ENCODE measurements at regions not wholly inside any gene's neighbourhood (a gene's known extent, or its start where the extent isn't known, plus 50 kb on each side); places are given as distances from the start of the nearest gene placed in this dataset.

DNA sequence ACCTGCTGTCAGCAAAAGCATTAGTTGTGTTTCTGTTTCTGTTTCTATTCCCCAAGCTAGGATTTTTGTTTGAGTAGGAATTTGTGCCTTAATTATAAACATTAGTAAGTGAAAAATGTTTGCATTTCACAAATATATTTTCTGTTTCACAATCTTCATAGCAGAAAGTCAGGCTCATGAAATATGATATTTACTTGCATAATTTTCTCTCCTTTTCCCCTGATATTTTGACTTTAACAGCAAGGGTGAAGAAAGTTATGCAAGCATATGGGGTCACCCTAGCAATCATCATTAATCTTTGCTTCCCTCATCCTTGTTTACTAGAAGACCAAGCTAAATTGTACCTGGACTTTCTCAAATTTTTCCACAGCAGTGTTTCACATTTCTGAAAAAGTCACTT, 140.3 kb upstream of the SEMA6D start:
- DNase-seq (ENCODE audit: low read depth), result no peak

DNA sequence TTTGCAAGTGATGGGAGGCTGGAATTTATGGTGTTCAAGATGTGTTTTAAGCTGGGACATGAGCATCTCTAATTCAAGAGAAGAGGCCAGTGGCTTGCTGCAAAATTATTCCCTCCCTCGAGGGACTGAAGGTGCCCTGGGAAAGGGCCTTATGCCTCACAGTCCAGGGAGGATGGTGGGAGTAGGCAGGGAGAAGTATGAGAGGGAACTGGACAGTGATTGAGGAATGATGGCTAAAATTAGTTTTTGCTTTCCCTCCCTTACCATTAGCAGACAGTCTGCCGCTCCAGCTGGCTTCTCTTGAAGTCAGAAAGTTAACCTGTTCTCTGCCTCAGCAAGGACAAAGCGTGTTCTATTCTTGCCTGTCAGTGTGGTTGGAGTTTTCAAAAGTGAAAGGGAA, 139.8 kb upstream of the SEMA6D start:
- DNase-seq (ENCODE audit: low read depth), result no peak

DNA sequence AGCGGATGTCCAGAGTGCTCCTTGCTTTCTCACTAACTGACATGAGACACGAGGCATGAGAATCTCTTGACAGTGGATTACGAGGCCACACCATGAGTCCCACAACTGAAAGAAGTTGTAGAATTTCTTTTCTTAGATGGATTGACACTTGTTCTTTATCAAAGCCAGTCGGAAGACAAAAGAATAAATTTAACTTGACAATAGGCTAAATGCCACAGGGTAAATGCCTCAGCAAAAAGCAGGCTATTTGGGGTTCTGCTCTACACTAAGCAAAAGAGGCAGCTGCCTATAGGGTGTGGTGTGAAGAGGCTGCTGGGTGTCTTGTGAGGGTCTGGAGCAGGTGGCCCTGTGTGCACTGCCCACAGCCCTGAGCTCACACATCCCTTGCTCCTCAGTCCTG, 135.1 kb upstream of the SEMA6D start:
- DNase-seq (ENCODE audit: low read depth), result no peak

DNA sequence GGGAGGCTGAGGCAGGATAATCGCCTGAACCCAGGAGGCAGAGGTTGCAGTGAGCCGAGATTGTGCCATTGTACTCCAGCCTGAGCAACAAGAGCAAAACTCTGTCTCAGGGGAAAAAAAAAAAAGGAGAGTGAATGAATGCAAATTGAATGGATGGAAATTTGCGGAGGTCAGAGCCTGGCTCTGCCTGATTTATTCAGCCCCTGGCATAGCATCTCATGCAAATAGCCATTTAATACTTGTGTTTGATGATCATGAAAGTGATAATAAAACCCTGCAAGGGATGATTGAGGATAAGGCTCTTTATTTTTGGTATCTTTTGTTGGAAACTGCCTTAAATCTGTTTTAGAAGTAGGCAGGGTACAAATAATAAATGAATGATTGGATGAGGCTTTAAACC, 133.0 kb upstream of the SEMA6D start:
- DNase-seq (ENCODE audit: low read depth), result no peak

DNA sequence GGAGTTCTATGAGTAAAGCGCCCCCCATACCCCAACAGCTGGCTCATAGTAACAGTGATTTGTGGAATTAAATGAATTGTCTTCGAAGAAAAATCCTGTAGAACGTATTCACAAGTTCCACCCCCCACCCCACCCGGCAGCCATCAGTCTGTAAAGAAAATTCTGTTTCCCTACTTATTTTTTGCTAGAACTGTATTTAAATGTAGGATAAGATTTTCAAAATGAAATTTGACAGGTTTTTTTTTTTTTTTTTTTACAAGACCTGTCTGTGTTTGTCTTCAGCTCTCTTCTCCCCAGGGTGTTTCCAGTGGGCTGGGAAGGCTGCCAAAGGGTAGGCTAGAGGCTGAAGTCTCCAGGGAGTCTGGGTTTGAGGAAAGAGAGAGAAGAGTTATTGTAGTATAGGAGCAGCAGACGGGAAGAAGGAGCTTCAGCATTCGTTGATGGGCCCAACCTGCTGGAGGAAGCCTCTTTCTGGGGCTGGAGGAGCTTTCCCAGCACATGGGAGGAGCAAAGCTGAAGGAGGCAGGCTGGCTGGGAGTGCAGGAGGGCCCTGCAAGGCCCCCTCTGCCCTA, 130.6 kb upstream of the SEMA6D start:
- no peak for DNase-seq (ENCODE audit: low read depth)

DNA sequence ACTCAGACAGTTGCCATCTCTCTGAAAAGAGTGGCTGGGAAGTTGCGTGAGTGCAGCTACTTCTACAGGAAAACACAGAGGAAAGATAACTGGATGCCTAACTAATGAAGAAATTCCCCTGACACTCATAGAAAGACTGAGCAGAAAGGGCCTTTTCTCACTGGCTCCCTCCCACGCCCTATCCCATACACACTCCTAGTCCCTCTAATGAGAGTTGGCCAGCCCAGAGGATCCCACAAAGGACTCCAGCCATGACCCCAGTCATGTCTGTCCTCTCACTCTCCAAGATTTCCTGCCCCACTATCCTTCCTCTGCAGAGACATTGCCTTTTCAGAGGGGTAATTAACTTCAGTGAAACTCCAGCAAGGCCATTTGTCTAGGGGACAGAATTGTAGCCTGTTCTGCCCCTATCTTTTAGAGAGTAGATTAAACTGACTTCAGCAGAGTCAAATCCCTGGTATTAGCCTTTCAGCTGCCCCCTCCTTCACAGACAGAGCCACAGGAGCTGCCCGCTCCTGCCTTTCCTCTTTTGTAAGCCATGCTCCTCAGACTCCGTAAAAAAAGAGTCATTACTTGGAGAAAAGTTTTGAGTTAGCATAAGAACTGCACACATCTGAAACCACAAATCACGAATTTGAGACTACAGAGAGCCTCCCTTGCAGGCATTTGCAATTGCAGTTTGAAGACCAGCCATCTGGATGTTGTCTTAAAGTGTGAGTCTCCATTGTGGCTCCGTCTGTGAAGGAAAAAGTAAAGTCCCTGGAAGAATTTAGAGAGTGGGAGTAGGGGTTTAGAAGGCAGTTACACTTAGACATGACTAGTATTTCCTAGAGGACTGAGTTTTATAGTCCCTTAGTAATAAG, 129.1 kb upstream of the SEMA6D start:
- DNase-seq (ENCODE audit: low read depth), result no peak

DNA sequence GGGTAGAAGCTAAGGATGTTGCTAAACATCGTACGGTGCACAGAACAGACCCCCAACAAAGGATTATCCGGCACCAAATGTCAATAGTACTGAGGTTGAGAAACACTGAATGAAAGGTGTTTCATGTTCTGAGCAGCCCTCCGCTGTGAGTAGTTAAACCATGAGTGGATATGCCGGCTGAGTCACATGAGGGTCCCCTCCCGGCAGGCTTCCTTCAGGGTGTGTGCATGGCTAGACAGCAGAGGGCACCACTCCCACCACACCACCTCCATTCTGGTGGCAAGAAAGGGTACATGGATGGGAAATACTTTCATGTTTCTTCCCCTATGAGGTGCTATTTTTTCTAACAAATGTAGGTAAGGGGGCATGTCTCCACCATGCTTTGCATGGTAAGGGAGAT, 128.3 kb upstream of the SEMA6D start:
- DNase-seq (ENCODE audit: low read depth), result no peak

DNA sequence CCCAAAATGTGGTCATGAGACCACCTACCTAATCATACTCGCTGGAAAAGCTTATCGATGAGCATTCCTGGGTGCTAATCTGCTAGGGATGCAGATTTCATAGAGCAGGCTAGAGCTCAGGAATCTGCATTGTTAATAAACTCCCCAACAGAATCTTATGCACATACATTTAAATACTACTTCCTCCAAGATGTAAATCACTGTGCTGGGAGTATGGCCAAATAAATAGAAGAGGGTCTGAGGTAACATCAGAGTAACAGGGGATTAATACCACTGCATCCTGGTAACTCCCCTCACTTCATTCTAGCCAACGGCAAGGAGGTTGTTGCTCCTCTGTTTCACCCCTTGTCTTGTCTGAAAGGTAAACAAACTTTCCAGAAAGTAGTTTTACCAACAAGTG, 118.3 kb upstream of the SEMA6D start:
- DNase-seq (ENCODE audit: low read depth), result no peak

DNA sequence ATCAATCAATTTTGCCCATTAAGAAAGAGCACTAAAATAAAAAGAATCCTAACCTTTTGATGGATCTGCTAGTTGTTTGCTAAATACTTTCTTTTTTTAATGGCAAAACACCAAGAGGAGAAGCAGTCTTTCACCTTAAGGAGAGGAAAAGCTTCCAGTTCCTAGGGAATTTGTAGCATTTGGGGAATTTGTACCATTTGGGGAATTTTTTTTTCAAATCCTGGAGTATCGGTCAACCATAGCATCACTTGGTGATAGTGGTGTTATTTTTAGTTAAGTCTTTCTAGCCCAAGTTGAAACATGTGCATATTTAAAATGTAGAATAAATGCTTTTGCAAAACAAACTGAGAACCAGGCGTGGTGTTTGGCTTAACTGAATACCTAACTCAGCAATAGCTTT, 117.5 kb upstream of the SEMA6D start:
- DNase-seq (ENCODE audit: low read depth), result no peak

DNA sequence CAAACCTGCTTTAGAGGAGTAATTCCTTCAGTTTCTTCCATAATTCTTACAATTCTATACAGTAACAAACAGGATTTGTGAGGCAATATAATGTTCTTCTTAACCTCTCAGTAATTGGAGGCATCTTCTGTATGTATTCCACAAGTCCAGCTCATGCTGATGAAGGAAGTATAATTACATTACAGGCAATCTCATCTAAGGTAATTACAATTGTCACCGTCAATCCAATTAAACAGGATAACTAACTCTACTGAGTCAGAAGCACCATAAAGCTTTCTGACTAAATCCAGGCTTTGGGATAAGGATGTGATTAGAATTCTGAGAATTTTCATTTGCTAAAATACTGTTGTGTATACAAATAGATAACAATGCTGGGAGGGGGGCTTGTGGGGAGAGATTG, 115.2 kb upstream of the SEMA6D start:
- no peak for DNase-seq (ENCODE audit: low read depth)

DNA sequence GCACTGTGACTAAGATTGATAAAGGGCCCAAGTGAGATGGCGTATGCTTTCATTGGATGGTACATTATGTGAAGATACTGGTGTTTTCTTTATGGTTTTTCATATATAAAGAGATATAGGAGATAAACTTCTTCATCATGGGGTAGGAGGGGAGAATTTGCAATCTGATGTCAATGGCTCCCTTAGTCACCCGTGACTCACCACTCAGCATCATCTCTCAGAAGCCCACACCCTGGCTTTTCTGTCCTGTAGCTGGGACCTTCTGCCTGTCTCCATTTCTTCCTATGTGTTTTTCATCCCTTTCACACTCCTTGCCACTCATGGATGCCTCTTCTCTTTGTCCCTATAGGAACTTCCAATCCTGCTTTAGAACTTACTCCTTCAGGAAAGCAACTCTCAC, 114.3 kb upstream of the SEMA6D start:
- no peak for DNase-seq (ENCODE audit: low read depth)

DNA sequence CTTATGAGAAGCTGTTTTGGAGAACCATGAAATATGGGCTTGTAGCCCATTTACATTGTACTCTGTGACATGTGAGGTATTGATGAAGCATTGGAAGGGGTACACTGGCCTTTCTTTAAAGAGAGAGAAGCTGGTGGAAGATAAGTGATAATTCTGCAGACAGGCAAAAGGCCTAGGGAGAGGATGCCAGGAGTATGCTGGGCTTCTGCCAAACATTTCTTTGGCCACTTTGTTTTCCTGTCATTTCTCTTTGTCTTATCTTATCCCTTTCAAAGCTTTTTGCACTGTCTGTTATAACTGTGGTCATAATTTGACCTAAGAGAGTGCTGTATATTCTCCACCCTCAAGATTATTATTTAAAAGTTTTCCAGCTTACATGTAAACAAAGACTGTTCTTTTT, 109.6 kb upstream of the SEMA6D start:
- DNase-seq (ENCODE audit: low read depth), result no peak

DNA sequence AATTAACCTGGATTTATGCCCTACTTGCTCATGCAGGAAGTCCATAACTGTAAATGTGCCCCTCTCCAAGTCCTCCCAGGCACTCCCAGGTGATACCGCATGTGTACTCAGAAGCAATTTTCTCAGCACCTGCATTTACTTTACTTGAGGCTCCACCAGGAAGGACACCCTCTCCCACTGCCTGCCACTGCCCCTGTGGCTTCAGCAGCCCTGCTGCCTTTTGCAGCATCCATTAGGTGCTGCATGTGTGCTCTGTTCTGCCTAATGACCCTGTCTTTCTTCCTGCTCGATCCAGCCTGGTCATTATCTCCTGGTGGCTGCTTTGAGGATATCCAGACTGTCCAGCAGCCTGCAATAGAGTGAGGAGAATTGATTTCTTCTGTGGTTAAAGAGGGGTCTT, 107.6 kb upstream of the SEMA6D start:
- no peak for DNase-seq (ENCODE audit: low read depth)

DNA sequence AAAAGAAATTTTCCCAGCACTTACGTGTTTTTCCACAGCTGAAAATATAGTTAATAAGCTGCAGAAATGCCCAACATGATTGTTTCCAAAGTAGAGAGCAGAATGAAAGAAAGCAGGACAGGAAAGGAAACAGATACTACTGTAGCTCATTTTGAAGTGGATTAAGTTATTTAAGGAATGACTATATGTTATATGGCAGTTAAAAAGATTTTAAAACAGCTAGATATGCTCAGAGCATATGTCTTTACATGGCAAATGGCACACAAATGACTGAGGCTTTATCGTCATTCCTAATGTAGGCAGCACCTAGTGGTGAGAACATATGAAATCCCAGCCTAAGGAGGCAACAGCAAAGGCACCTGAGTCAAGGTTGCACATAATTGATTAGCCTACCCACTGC, 106.6 kb upstream of the SEMA6D start:
- DNase-seq (ENCODE audit: low read depth), result no peak

DNA sequence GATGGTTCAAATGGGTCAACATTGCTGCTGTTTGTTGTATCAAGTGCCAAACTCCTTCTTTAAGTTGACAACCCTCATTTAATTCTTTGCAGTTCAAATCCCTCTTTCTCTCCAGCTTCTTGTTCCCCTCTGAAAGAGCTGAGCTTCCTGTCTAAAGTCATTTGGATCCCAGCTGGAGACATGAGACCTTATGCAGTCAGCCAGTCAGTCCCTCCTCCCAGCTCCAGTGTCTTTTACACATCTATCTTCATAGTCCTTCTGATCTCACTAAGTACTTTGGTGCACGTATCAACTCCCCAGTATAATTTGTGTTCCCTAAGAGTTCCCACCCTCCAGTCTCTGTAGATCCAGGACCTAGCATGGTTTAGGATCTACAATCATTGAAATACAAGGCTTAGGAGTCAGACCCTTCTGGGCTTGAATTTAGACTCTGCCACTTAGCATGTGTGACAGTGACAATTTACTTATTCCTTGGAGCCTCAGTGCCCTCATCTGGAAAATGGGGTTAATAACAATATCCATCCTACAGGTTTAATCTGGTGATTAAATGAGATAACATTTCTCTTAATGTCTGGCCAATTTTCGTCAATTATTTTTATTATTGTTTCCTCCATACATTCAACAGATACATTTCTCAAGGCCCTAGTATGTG, 102.8 kb upstream of the SEMA6D start:
- DNase-seq (ENCODE audit: low read depth), result no peak

DNA sequence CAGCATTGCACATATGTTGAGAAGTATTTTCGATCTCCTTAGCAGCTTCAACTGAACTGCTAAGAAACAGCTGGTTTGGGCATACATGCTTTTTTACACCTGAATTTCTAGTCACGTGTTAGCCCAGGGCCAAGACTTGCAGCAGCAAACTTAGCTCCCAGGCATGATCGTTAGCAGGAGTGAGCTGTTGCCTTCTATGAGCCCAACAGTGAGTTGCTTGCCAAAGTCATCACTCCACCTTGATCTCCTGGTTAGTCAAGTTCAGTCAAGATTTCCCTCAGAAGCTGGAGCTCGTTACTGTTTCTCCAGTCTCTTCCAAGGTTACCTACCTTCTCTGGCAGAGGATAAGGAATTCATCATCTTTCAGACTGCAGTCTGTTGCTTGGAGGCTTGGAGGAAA, 100.4 kb upstream of the SEMA6D start:
- DNase-seq (ENCODE audit: low read depth), result no peak

DNA sequence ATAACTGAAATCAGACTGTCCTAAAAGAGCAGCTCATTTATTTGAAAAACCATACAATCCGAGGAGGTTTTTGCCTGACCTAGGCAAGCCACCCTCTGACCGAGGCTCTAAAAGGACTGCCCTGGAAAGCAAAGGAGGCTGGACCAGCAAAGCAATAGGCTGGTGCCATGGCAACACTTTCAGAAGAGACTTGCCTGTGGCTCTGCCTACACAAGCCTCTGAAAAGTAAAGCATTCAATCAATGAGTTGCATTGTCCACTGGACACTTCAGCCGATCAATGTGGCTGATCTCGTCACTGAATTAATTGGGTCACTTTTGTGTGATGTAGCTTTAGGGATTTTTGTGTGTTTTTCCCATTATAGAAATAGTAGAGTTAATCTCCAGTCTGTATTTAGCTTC, 99.1 kb upstream of the SEMA6D start:
- DNase-seq (ENCODE audit: low read depth), result no peak

DNA sequence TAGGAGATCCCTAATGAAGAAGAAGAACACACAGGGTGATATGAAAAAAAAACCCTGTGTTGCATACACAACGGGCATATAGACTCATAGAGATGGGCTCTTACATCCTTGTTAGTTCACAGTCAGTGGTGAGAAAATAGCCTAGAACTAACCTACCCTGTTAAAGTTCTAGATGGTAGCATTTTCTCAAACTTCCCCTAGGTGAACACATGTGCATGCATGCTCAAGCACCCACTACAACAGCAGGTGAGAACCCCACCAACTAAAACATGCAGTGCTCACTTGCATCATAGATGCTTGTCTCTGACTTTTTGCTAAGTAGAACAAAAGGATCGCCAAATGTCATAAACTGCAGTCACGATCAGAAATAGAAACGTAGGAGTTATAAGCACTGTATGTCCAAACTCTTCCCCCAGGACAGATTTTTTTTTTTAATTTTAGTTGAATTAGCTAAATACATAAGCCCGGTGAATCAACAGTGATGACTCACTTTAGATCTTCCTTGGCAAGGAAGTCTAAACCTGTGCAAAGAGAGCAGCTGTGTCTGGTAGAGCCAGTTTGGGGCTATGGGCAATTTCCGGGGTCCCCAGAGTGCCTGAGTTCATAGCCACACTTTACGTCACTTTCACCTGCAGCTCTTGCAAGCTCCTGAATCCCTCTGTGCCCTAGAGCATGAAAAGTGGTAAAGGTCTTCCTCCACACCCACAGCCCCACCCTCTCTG, 96.2 kb upstream of the SEMA6D start:
- DNase-seq (ENCODE audit: low read depth), result no peak

DNA sequence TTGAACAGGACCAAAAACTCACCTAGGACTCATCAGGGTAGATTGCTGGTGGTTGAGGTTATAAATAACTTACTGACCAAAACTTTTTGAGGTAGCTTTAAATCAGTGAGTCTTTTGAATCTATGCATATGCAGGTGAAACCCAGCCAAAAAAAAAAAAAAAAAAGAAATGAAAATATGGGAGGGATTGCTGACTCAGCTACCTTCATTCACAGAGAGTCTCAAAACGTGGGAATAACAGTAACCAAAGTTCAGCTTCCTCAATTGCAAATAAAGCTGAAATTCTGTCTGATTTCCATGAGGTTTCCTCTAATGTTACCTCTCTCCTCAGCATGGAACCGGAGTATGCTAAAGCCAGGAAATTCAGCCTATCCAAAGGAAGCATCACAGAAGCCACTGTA, 95.2 kb upstream of the SEMA6D start:
- DNase-seq (ENCODE audit: low read depth), result no peak

DNA sequence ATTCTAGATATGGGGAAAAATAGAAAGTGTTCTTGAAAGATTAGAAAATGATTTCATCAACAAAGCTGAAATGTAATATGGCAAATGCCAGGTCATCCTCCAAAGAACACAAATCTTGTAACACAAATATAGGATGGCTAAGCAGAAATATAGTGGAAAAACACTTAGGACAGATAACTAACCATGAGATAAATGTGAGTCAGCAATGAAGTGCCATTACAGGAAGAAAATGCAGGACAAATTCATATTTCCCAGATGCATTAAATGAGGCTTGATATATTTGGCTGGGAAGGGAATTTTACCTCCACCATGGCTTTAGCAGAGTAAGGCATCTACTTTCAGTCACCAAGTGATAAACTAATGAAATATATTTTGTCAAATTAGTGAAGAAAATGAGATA, 92.8 kb upstream of the SEMA6D start:
- no peak for DNase-seq (ENCODE audit: low read depth)

DNA sequence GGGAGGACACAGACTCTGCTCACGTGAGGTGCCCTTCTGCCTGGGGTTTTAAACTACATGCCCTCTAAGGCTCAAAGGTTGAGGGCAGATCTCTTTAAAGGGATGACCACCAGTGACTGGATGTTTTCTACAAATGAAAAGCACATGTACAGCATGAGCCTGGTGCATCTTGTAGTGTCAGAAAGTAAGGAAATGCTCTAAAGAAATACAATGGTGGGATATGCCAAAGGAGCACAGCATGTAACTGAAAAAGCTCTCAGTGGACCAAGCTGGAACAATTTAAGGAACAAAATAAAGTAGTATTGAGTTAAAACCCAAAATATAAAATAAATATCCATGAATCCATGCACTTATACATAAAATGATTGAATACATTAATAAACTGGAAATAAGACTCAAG, 78.3 kb upstream of the SEMA6D start:
- DNase-seq (ENCODE audit: low read depth), result no peak

DNA sequence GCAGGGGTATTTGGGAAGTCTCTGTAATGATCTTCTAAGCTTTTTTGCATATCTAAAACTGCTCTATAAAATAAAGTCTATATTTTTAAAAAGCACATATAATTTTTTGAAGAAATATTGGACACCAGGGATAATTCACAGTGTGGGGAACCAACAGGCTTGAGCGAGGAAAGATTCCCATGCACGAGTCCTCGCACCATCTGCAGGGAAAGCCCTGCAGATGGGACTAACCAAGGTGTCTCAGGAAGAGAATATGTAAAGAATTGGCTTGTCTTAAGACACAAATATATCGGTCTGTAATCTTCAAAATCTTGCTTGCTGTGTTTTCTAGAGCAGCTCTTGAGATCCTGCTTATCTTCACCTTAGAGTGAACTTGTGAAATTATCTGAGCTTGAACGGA, 77.2 kb upstream of the SEMA6D start:
- no peak for DNase-seq (ENCODE audit: low read depth)

DNA sequence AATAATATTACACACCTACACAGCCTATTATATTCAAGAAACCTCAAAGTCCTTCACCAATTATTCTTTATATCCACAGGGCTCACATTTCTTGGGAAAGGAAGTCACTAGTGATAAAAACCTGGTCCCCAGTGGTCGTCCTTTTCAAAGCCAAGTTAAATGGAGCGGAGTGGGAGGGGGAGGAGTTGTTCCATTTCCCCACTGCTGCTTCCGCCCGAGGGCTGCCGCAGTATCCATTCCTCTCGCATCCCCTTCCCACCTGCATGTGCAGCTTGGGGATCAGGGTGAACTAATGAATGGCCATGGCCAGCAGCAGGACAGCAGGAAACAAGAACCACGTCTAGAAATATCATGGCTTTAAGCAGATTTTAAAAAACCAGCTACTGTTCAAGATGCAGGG, 76.4 kb upstream of the SEMA6D start:
- DNase-seq (ENCODE audit: low read depth), result no peak
